ENCODE measurements at regions not wholly inside any gene's neighbourhood (a gene's known extent, or its start where the extent isn't known, plus 50 kb on each side); places are given as distances from the start of the nearest gene placed in this dataset.
"Not testable (repeated sequence)": the region's sequence is repeated elsewhere in the genome, so short reads cannot be mapped to it uniquely, and the experiment has no call there.

DNA sequence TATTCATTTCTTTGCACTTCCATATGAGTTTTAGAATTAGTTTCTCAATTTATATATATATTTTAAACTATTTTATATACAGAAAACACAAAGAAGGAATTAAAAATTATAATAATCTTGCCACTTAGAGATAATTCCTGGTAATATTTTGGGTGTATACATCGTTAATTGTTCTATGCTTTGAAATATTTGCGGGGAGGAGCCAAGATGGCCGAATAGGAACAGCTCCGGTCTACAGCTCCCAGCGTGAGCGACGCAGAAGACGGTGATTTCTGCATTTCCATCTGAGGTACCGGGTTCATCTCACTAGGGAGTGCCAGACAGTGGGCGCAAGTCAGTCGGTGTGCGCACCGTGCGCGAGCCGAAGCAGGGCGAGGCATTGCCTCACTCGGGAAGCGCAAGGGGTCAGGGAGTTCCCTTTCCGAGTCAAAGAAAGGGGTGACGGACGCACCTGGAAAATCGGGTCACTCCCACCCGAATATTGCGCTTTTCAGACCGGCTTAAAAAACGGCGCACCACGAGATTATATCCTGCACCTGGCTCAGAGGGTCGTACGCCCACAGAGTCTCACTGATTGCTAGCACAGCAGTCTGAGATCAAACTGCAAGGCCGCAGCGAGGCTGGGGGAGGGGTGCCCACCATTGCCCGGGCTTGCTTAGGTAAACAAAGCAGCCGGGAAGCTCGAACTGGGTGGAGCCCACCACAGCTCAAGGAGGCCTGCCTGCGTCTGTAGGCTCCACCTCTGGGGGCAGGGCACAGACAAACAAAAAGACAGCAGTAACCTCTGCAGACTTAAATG is 197.1 kb upstream of the HAAO start:
- TF ChIP-seq CTCF (conservative IDR thresholded peaks at IDR 0.05); ZFX (IDR thresholded peaks at IDR 0.05): not testable (repeated sequence)
